T-helper 17 cell (primary cell): ENCODE measurements at regions not wholly inside any gene's neighbourhood (a gene's known extent, or its start where the extent isn't known, plus 50 kb on each side); places are given as distances from the start of the nearest gene placed in this dataset.

Experiments
- ATAC-seq: fragments of 150-1000 bp; cut with Tn5 transposase; 2 replicates; pipeline ENCODE4 v1.10.0; 2021; ENCODE audit warnings: mild to moderate bottlenecking, moderate library complexity
- DNase-seq, 3 donors: peaks; one replicate each; pipeline versions ENCODE4 v3.0.0 to v3.0.0-alpha.2; 2020 to 2021
- H3K9me3 ChIP-seq: one replicate; pipeline ENCODE4 v1.7.0; 2013; ENCODE audit warnings: low read length, mild to moderate bottlenecking; ENCODE audit not compliant: control insufficient read depth, poor library complexity, severe bottlenecking
- H3K27ac Mint-ChIP-seq: one replicate; pipeline ENCODE4 v1.8.0; 2022; ENCODE audit warnings: mild to moderate bottlenecking, moderate library complexity, mixed read lengths
- H3K27me3 Mint-ChIP-seq: one replicate; pipeline ENCODE4 v1.8.0; 2022; ENCODE audit warnings: mixed read lengths
- H3K36me3 Mint-ChIP-seq: one replicate; pipeline ENCODE4 v1.8.0; 2022; ENCODE audit warnings: low read depth, mixed read lengths
- H3K4me1 Mint-ChIP-seq: one replicate; pipeline ENCODE4 v1.8.0; 2022; ENCODE audit warnings: mild to moderate bottlenecking, mixed read lengths
- H3K4me3 Mint-ChIP-seq: one replicate; pipeline ENCODE4 v1.8.0; 2022; ENCODE audit warnings: mild to moderate bottlenecking, moderate library complexity, mixed read lengths

DNA sequence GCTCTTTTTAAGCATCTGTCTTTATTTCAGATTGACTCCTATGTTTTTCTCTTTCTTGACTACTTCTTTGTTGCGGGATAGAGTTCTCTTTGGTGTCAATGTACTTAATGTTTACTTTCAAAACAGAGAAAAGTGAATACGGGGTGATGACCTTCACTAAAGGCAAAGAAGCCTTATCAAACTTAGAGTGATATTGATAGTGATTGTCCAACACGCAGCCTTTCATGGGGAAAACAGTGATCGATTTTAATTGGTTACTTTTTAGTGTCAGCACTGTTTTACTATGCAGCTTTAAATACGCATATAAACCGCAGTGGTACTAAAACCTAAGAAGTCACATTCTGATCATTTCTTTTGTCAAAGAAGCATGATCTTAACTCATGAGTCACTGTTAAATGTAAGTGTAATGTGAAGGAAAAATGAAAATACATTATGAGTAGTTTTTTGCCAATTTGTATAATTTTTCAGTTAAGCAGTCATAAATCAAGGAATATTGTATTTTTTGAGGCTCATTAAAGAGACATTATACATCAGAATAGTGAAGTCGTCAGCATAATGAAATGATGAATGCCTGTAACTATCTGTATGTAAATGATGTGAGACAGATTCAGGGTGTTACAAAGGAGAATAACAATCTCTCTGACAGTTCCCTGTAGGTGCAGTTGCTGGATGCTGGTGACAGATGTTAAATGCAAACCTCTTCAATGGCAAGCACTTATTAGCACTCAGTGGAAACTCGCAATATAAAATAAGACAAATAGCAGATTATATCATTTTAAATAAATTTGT, 2082.8 kb upstream of the TENM3 start:
- ATAC-seq (no peak), DNase-seq (no peak)
- H3K4me3 Mint-ChIP-seq: no peak overlapping the region
- no peaks in the 10 kb centered on the region for H3K36me3 Mint-ChIP-seq
- no peak overlapping the region for H3K27ac Mint-ChIP-seq
- H3K4me1 Mint-ChIP-seq: no peaks in the 10 kb centered on the region
- no peaks in the 10 kb centered on the region for H3K27me3 Mint-ChIP-seq
- no peaks in the 10 kb centered on the region for H3K9me3 ChIP-seq

- Mint-ChIP-seq H3K27ac (no peak overlapping the region), H3K36me3 (no peaks in the 10 kb centered on the region), H3K4me1 (no peaks in the 10 kb centered on the region), H3K4me3 (no peak overlapping the region), H3K27me3 (no peaks in the 10 kb centered on the region)
- DNase-seq (no peak), ATAC-seq (no peak)
- no peaks in the 10 kb centered on the region for H3K9me3 ChIP-seq
Observed at GRCh38 chr4:180164799-180165198, 2078.4 kb upstream of the TENM3 start.

GRCh38 chr4:180169394-180169793, 2073.8 kb upstream of the TENM3 start:
- no peak overlapping the region for H3K27ac Mint-ChIP-seq
- H3K4me3 Mint-ChIP-seq: no peak overlapping the region
- no peaks in the 10 kb centered on the region for H3K9me3 ChIP-seq
- ATAC-seq (no peak), DNase-seq (no peak)
- no peaks in the 10 kb centered on the region for H3K27me3 Mint-ChIP-seq
- no peaks in the 10 kb centered on the region for H3K36me3 Mint-ChIP-seq
- no peaks in the 10 kb centered on the region for H3K4me1 Mint-ChIP-seq

- no peaks in the 10 kb centered on the region for H3K27me3 Mint-ChIP-seq
- ATAC-seq (no peak), DNase-seq (no peak)
- H3K36me3 Mint-ChIP-seq: no peaks in the 10 kb centered on the region
- H3K4me1 Mint-ChIP-seq: no peaks in the 10 kb centered on the region
- no peak overlapping the region for H3K4me3 Mint-ChIP-seq
- H3K27ac Mint-ChIP-seq: no peak overlapping the region
- H3K9me3 ChIP-seq: no peaks in the 10 kb centered on the region
Observed at GRCh38 chr4:180169966-180170365, 2073.2 kb upstream of the TENM3 start.

DNA sequence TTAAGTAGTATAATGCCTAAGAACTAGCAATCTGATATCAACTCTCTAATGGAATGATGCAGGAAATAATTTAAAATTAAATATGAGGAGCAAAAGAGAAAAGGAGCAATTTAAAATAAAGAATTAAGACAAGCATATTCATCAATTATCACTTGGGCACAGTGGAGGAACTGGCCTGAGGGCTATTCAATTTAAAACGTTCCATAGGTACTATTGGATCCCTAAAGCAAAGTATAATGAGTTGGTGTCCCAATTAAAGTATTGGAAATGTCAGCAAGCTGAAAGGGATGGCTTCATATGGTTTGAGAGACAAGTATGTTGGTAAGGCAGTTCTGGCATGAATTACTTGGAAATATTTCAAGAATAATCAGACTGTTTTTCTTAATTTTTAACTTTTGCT, 2064.1 kb upstream of the TENM3 start:
- H3K36me3 Mint-ChIP-seq: no peaks in the 10 kb centered on the region
- H3K27ac Mint-ChIP-seq: no peak overlapping the region
- H3K9me3 ChIP-seq: peaks cover 6% of the 10 kb centered on the region
- no peaks in the 10 kb centered on the region for H3K4me1 Mint-ChIP-seq
- ATAC-seq: no peak
- no peak for DNase-seq
- H3K27me3 Mint-ChIP-seq: no peaks in the 10 kb centered on the region
- H3K4me3 Mint-ChIP-seq: no peak overlapping the region

GRCh38 chr4:180189666-180190065, 2053.5 kb upstream of the TENM3 start:
- no peaks in the 10 kb centered on the region for H3K9me3 ChIP-seq
- Mint-ChIP-seq H3K27me3 (no peaks in the 10 kb centered on the region), H3K36me3 (no peaks in the 10 kb centered on the region), H3K4me1 (no peaks in the 10 kb centered on the region), H3K4me3 (no peak overlapping the region), H3K27ac (no peak overlapping the region)
- DNase-seq (no peak), ATAC-seq (no peak)

DNA sequence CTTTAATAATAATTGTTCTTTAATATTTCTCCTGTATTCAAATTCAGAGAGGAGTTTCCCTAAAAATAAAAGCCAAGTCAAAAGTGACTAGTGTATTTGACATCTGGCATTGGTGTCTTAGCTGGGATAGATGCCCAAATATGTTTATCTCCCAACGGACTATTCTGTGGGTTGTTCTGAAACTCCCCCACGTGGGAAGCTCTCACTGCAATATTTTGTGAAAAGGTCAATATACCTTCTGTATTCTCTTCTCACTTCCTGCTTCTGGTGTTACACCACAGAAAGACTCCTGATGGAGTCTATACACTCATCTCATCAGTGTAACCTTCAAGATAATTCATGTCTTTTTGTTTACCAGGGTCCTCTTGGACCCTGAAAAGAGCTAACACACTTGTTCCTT, 2052.8 kb upstream of the TENM3 start:
- no peak overlapping the region for H3K4me3 Mint-ChIP-seq
- ATAC-seq: no peak

GRCh38 chr4:180197471-180197870, 2045.7 kb upstream of the TENM3 start:
- Mint-ChIP-seq H3K4me1 (no peaks in the 10 kb centered on the region), H3K36me3 (no peaks in the 10 kb centered on the region), H3K4me3 (no peak overlapping the region), H3K27me3 (no peaks in the 10 kb centered on the region), H3K27ac (no peak overlapping the region)
- ATAC-seq (no peak), DNase-seq (no peak)
- H3K9me3 ChIP-seq: no peaks in the 10 kb centered on the region

More for the DNA sequence above, 2052.8 kb upstream of the TENM3 start:
- Mint-ChIP-seq H3K4me1 (no peaks in the 10 kb centered on the region), H3K27ac (no peak overlapping the region), H3K27me3 (no peaks in the 10 kb centered on the region), H3K36me3 (no peaks in the 10 kb centered on the region)
- H3K9me3 ChIP-seq: no peaks in the 10 kb centered on the region
- no peak for DNase-seq

GRCh38 chr4:180203349-180203748, 2039.9 kb upstream of the TENM3 start:
- Mint-ChIP-seq H3K4me1 (no peaks in the 10 kb centered on the region), H3K27me3 (no peaks in the 10 kb centered on the region), H3K4me3 (no peak overlapping the region), H3K27ac (no peak overlapping the region), H3K36me3 (no peaks in the 10 kb centered on the region)
- H3K9me3 ChIP-seq: no peaks in the 10 kb centered on the region
- ATAC-seq (no peak), DNase-seq (no peak)

DNA sequence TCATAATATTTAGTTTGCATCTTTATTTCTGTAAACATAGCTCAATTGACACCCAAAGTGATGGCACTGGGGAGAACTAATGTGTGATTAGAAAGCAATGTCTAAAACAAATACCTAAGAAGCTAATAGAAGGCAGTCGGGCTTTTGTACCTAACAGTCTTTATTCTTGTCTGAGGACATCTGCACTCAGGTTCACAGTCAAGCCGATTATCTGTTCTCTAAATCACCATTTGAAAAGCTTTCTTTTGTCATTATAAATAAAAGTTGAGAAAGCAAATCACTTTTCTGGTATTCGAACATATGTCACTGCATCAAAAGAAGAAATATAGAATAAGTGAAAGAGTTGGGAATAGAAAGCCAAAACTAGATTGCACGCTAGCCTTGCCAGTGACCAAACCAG, 2037.9 kb upstream of the TENM3 start:
- no peaks in the 10 kb centered on the region for H3K4me1 Mint-ChIP-seq

GRCh38 chr4:180207921-180208320, 2035.3 kb upstream of the TENM3 start:
- Mint-ChIP-seq H3K36me3 (no peaks in the 10 kb centered on the region), H3K27ac (no peak overlapping the region), H3K4me1 (no peaks in the 10 kb centered on the region), H3K4me3 (no peak overlapping the region), H3K27me3 (no peaks in the 10 kb centered on the region)
- no peak for DNase-seq
- ATAC-seq: no peak
- no peaks in the 10 kb centered on the region for H3K9me3 ChIP-seq

More for the DNA sequence above, 2037.9 kb upstream of the TENM3 start:
- ATAC-seq: no peak
- H3K9me3 ChIP-seq: no peaks in the 10 kb centered on the region
- no peak overlapping the region for H3K4me3 Mint-ChIP-seq
- H3K27ac Mint-ChIP-seq: no peak overlapping the region
- H3K36me3 Mint-ChIP-seq: no peaks in the 10 kb centered on the region
- H3K27me3 Mint-ChIP-seq: no peaks in the 10 kb centered on the region
- DNase-seq: no peak

GRCh38 chr4:180217070-180217469, 2026.1 kb upstream of the TENM3 start:
- no peaks in the 10 kb centered on the region for H3K36me3 Mint-ChIP-seq
- H3K27ac Mint-ChIP-seq: no peak overlapping the region
- no peaks in the 10 kb centered on the region for H3K4me1 Mint-ChIP-seq
- no peaks in the 10 kb centered on the region for H3K9me3 ChIP-seq
- H3K4me3 Mint-ChIP-seq: no peak overlapping the region
- DNase-seq (no peak), ATAC-seq (no peak)
- H3K27me3 Mint-ChIP-seq: no peaks in the 10 kb centered on the region

DNA sequence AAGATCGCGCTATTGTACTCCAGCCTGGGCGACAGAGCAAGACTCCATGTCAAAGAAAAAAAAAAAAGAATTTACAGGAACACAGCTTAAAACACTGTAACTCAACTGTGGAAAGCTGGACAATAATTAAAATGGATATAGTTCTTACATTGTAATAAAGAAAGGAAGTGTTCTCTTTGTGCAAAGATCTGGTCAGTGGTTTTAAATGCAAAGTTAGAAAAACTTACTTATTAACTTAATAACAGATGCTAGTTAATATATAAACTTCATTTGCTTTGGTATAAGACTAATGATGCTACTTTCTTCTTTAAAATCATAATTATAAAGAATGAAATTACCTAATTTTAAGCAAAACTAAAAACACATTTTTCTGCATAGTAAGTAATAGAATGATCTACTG, 2024.1 kb upstream of the TENM3 start:
- Mint-ChIP-seq H3K36me3 (no peaks in the 10 kb centered on the region), H3K27ac (no peak overlapping the region), H3K4me1 (no peaks in the 10 kb centered on the region), H3K27me3 (no peaks in the 10 kb centered on the region), H3K4me3 (no peak overlapping the region)
- no peaks in the 10 kb centered on the region for H3K9me3 ChIP-seq
- no peak for ATAC-seq
- DNase-seq: no peak

DNA sequence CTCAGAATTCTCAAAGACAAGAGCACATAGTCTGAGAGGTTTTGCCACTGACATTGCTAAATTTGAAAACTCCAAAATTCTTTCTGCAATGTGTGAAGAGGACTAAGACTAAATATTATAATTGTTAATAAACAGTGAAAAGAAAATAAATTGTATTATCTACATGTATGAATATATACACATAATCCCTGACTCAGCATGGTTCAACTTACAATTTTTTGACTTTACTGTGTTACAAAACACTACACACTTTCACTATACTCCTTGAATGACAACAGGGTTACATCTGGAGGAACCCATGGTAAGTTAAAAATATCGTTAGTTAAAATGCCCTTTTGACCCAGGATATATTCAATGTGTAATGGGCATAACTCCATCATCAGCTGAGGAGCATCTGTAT, 2017.2 kb upstream of the TENM3 start:
- DNase-seq (no peak), ATAC-seq (no peak)
- Mint-ChIP-seq H3K27me3 (no peaks in the 10 kb centered on the region), H3K36me3 (no peaks in the 10 kb centered on the region), H3K4me1 (no peaks in the 10 kb centered on the region), H3K4me3 (no peak overlapping the region), H3K27ac (no peak overlapping the region)
- H3K9me3 ChIP-seq: no peaks in the 10 kb centered on the region
